Endodermal cell (in vitro differentiated cells): ENCODE measurements at regions not wholly inside any gene's neighbourhood (a gene's known extent, or its start where the extent isn't known, plus 50 kb on each side); places are given as distances from the start of the nearest gene placed in this dataset.

Source experiments
- DNase-seq: peaks from one replicate; pipeline ENCODE4 v3.0.0-alpha.2; 2017
- H3K27ac ChIP-seq: 2 replicates; pipeline ENCODE4 v1.5.1; 2013; ENCODE audit warnings: mild to moderate bottlenecking, low read depth, low read length, moderate library complexity
- H3K27me3 ChIP-seq: 2 replicates; pipeline ENCODE4 v1.6.1; 2013; ENCODE audit warnings: mild to moderate bottlenecking, low read length, moderate library complexity; ENCODE audit not compliant: insufficient read depth, control insufficient read depth, poor library complexity, severe bottlenecking
- H3K36me3 ChIP-seq: 2 replicates; pipeline ENCODE4 v1.7.0; 2013; ENCODE audit warnings: mild to moderate bottlenecking, low read length, moderate library complexity; ENCODE audit not compliant: control insufficient read depth, insufficient read depth
- H3K4me1 ChIP-seq: one replicate; pipeline ENCODE4 v1.7.0; 2013; ENCODE audit warnings: low read length; ENCODE audit not compliant: control insufficient read depth, insufficient read depth
- H3K4me3 ChIP-seq: 2 replicates; pipeline ENCODE4 v1.5.1; 2013; ENCODE audit warnings: mild to moderate bottlenecking, low read length, moderate library complexity
- H3K9ac ChIP-seq: 2 replicates; pipeline ENCODE4 v1.6.1; 2013; ENCODE audit warnings: mild to moderate bottlenecking, low read length, moderate library complexity; ENCODE audit not compliant: poor library complexity, severe bottlenecking; ENCODE audit errors: extremely low read depth
- H3K9me3 ChIP-seq: 2 replicates; pipeline ENCODE4 v1.6.1; 2013; ENCODE audit warnings: mild to moderate bottlenecking, low read length, moderate library complexity; ENCODE audit not compliant: control insufficient read depth
- H3K27ac Mint-ChIP-seq: 2 replicates; pipeline ENCODE4 v1.8.0; 2020; ENCODE audit warnings: mixed read lengths
- H3K27me3 Mint-ChIP-seq: 2 replicates; pipeline ENCODE4 v1.8.0; 2021; ENCODE audit warnings: mild to moderate bottlenecking, mixed read lengths; ENCODE audit not compliant: insufficient read depth
- H3K36me3 Mint-ChIP-seq: 2 replicates; pipeline ENCODE4 v1.8.0; 2020; ENCODE audit warnings: low read depth, mixed read lengths
- H3K4me1 Mint-ChIP-seq: 2 replicates; pipeline ENCODE4 v1.8.0; 2020; ENCODE audit warnings: mixed read lengths
- H3K4me3 Mint-ChIP-seq: 2 replicates; pipeline ENCODE4 v1.8.0; 2020; ENCODE audit warnings: mild to moderate bottlenecking, moderate library complexity, mixed read lengths
- H3K9me3 Mint-ChIP-seq: 2 replicates; pipeline ENCODE4 v1.8.0; 2020; ENCODE audit warnings: mild to moderate bottlenecking, mixed read lengths
- CTCF ChIP-seq: fragments of 200-600 bp; sonication (generic); conservative IDR thresholded peaks from 2 replicates; pipeline ENCODE4 v1.5.0; 2021; ENCODE audit warnings: antibody characterized with exemption, mild to moderate bottlenecking
- WGBS, 2 experiments: methylation state at CpG; one replicate each; pipeline versions ENCODE4 v1.1.5 to v1.1.7; 2013; ENCODE audit warnings: missing lambda C conversion rate in 2 of 2, mixed read lengths in 1 of 2; ENCODE audit not compliant: insufficient coverage in 1 of 2, insufficient read length in 1 of 2; 5-methylcytosine and 5-hydroxymethylcytosine counted together

GRCh38 chr6:112663698-112664097, 316.6 kb downstream of the RFPL4B start:
- Histone ChIP-seq H3K9me3 (no peaks in the 10 kb centered on the region), H3K27me3 (no peaks in the 10 kb centered on the region), H3K36me3 (no peaks in the 10 kb centered on the region), H3K4me3 (no peak overlapping the region), H3K4me1 (no peaks in the 10 kb centered on the region), H3K9ac (no peak overlapping the region), H3K27ac (no peak overlapping the region)
- no peak overlapping the region for H3K4me3 Mint-ChIP-seq
- no peak for TF ChIP-seq CTCF
- H3K27ac Mint-ChIP-seq, result no peak overlapping the region
- H3K4me1 Mint-ChIP-seq, result no peaks in the 10 kb centered on the region
- H3K27me3 Mint-ChIP-seq, result peaks cover 1% of the 10 kb centered on the region
- H3K36me3 Mint-ChIP-seq, result no peaks in the 10 kb centered on the region
- DNase-seq, result no peak
- WGBS, 2 experiments, result 88 to 100% methylated on average over 3 to 4 of the region's 4 CpGs
- H3K9me3 Mint-ChIP-seq, result no peaks in the 10 kb centered on the region

GRCh38 chr6:112665114-112665513, 318.0 kb downstream of the RFPL4B start:
- H3K36me3 Mint-ChIP-seq, result no peaks in the 10 kb centered on the region
- H3K27me3 Mint-ChIP-seq, result peaks cover 1% of the 10 kb centered on the region
- no peak for DNase-seq
- Histone ChIP-seq H3K4me1 (no peaks in the 10 kb centered on the region), H3K9me3 (no peaks in the 10 kb centered on the region), H3K9ac (no peak overlapping the region), H3K27me3 (no peaks in the 10 kb centered on the region), H3K4me3 (no peak overlapping the region), H3K36me3 (no peaks in the 10 kb centered on the region), H3K27ac (no peak overlapping the region)
- no peaks in the 10 kb centered on the region for H3K9me3 Mint-ChIP-seq
- H3K4me3 Mint-ChIP-seq, result no peak overlapping the region
- WGBS, 2 experiments, result 93 to 100% methylated on average over 1 to 2 of the region's 2 CpGs
- H3K27ac Mint-ChIP-seq, result no peak overlapping the region
- no peaks in the 10 kb centered on the region for H3K4me1 Mint-ChIP-seq
- TF ChIP-seq CTCF, result no peak

GRCh38 chr6:112665815-112666214, 318.7 kb downstream of the RFPL4B start:
- Mint-ChIP-seq H3K27ac (no peak overlapping the region), H3K27me3 (peaks cover 1% of the 10 kb centered on the region), H3K36me3 (no peaks in the 10 kb centered on the region), H3K4me3 (no peak overlapping the region), H3K4me1 (no peaks in the 10 kb centered on the region), H3K9me3 (no peaks in the 10 kb centered on the region)
- Histone ChIP-seq H3K27me3 (no peaks in the 10 kb centered on the region), H3K9ac (no peak overlapping the region), H3K9me3 (no peaks in the 10 kb centered on the region), H3K36me3 (no peaks in the 10 kb centered on the region), H3K4me3 (no peak overlapping the region), H3K27ac (no peak overlapping the region), H3K4me1 (no peaks in the 10 kb centered on the region)
- no peak for DNase-seq
- 100% methylated on average over 1 of the region's 1 CpG; no CpG with 5 or more reads in 1 of the 2 experiments for WGBS, 2 experiments
- TF ChIP-seq CTCF, result no peak
